HG03066 (cell line): ENCODE measurements at regions not wholly inside any gene's neighbourhood (a gene's known extent, or its start where the extent isn't known, plus 50 kb on each side); places are given as distances from the start of the nearest gene placed in this dataset.

Experiments
- ATAC-seq: cut with Tn5 transposase; IDR thresholded peaks from one replicate; pipeline ENCODE4 v1.9.1; 2021; ENCODE audit warnings: low read depth; ENCODE audit not compliant: unreplicated experiment

- ATAC-seq: no peak
Observed at GRCh38 chr5:163766936-163767670, 261.7 kb downstream of the MAT2B start.

GRCh38 chr5:163770625-163771024, 265.2 kb downstream of the MAT2B start:
- ATAC-seq: no peak

DNA sequence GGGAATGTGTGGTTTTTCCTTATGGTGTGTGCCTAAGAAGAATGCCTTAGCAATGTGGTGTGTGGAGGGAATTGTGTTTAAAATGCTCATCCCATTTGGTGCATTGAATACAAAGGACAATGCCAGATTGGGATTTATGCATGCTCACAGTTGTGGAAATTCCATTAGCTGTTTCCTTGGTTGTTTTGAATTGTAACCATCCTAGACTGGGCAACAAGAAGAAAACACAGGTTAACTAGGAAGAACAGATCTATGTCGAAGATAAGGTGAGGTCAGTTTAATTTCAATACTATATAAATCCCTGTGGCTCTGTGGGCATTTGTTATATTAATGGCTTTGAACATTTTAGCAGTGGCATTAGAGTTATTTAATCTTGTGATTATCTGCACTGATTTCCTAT, 266.8 kb downstream of the MAT2B start:
- ATAC-seq: no peak

DNA sequence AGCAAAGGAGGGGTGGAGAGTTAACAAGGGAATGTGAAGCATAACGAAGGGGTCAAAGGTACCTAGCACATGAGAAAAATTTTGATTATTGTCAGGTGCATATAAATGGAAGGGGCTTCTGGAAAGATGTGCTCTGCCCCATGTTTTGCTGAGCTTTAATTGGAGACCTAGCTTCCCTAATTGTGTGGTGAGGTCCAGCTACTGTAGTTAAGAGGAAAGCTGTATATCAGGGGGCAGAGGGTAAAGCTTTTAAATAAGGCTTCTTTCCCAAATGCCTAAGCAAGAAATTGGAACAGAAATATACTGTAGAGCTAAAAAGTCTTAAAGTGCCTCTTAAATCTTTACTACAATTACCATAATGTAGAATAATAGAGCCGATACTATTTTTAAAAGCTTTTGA, 267.2 kb downstream of the MAT2B start:
- ATAC-seq: no peak

DNA sequence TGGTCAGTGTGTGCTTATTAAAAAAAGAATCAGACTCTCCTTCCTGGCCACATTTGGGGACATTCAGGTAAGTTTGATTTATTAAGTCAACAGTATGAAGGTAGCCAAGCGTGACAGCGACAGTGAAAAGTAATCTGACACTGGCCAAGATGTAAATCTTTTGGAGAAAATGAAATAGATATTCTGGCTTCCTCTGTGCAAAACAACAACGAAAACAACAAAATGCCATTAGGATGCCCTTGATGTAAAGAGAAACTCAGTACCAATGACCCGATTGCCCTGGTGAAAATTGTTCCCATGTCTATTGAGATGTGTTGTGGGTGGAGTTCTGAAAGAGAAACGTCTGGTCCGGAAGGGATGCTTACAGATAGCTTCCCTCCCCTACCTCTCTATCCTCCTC, 267.8 kb downstream of the MAT2B start:
- ATAC-seq: no peak

DNA sequence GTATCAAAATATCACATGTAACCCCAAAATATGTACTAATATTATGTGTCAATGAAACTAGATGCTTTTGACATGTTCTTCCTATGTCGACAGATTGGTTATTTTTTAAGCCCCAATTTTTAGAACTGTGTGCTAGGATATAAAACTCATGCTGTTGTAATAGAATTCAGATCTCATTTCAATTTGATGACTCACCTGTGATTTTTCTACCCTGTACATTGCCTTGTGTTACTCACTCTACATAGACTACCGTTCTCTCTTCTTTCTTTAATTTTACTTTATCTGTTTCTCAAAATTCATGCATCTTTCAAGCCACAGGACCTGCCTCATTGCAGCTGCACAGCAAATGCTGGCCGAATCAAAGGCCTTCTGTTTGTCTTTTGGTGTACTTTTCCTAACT, 284.5 kb downstream of the MAT2B start:
- ATAC-seq: no peak

- ATAC-seq: no peak
Observed at GRCh38 chr5:163790497-163790896, 285.1 kb downstream of the MAT2B start.

DNA sequence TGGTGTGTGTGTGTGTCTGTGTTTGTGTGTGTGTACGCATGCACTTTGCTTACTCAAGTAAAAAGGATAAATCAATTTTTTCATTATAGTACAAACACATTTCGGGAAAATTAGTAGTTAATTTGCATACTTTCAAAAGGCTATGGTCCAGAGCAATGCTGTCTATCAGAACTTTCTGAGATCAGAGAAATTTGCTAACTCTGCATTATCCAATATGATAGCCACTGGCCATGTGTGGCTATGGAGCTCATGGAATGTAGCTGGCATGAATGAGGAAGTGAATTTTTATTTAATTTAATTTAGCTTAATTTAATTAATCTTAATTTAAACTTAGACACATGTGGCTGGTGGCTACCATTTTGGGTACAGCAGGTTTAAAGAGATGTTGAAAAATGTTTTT, 289.6 kb downstream of the MAT2B start:
- no peak for ATAC-seq

DNA sequence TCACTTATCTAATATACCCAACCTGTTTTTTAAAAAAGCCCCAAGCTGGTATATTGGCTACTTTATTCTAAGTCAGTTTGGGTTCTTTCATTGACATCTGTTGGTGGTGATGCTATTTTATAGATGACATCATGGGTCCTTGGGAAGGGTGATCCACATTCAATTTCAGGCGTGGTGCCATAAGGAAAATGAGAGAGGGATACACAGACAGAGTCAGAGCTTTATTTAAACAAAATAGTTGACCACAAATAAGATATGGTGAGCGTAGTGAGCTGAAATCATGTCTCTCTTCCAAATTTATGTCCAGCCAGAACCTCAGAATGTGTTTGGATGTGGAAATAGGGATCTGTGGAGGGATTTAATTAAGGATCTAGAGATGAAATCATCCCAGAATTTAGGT, 302.4 kb downstream of the MAT2B start:
- ATAC-seq: no peak

GRCh38 chr5:163809473-163809872, 304.1 kb downstream of the MAT2B start:
- ATAC-seq: no peak

GRCh38 chr5:163813900-163814299, 308.5 kb downstream of the MAT2B start:
- ATAC-seq: no peak

DNA sequence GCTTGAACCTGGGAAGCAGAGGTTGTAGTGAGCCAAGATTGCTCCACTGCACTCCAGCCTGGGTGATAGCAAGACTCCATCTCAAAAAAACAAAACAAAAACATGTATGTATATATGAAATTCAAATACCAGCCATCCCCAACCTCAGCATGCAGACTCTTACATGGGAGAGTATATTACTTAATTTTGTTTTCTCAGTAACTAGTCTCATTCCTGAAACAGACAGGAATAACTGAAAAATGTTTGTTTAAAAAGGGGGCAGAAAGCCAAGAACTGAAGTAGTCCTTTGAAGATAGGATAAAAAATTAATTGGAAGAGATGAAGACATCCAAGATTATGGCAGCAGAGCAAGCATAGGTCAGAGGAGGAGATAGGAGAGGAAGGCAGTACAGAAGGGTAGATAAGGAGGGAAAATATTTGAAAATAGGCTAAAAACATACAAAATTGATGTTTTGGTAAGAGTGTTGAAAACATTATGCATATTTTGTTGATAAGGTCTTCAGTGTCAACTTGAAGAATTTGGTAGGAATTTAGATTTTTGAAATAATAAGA, 309.9 kb downstream of the MAT2B start:
- ATAC-seq: no peak

GRCh38 chr5:163821142-163821541, 315.7 kb downstream of the MAT2B start:
- ATAC-seq: no peak

DNA sequence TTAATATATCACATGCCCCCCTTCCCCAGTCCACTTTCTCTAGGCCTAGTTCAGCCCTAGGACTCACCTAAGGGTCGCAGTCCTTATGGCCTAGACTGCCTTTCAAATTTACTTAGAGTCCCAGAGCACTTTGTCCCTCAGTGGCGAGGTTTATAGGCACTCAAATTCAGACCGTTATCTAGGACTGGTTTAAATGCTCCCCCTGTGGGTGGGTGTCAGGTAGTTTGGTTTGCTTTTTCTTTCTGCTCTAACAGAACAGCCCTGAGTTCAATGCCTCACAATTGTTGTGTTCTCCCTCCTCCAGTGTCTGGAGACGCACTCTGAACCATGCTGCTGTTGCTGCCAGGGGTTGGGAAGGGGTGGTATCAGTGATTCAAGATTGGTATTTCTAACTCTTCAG, 317.1 kb downstream of the MAT2B start:
- no peak for ATAC-seq

- ATAC-seq: no peak
Observed at GRCh38 chr5:163825661-163826060, 320.2 kb downstream of the MAT2B start.

GRCh38 chr5:163826201-163826600, 320.8 kb downstream of the MAT2B start:
- no peak for ATAC-seq

- ATAC-seq: no peak
Observed at GRCh38 chr5:163832155-163832554, 326.7 kb downstream of the MAT2B start.

DNA sequence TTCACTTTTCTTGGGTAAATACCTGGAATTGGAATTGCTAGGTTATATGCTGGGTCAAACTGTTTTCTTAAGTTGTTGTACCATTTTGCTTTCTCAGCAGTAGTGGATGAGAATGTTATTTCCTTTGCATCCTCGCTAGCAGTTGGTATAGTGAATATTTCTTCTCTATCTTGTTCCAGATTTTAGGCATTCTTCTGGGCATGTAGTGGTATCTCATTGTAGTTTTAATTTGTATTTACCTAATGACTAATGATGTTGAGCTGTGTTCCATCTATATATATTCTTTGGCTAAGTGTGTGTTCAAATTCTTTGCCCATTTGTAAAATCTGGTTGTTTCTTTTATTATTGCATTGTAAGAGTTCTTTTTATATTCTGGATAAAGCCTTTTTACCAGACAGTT, 333.3 kb downstream of the MAT2B start:
- no peak for ATAC-seq

DNA sequence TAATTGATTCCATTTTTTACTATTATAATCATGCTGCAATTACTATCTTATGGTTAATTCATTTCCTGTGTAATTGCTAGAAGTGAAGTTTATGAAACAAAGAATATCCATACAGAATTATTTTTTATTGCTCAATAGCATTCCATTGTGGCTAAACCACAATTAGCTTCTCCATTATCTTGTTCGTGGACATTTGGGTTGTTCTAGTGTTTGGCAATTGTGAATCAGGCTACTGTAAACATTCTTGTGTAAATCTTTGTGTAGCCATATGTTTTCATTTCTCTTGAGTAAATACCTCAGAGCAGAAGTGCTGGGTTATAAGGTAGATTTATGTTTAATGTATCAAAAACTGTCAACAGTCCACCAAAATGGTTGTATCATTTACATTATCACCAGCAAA, 341.1 kb downstream of the MAT2B start:
- no peak for ATAC-seq

- no peak for ATAC-seq
Observed at GRCh38 chr5:163855754-163856153, 350.3 kb downstream of the MAT2B start.

DNA sequence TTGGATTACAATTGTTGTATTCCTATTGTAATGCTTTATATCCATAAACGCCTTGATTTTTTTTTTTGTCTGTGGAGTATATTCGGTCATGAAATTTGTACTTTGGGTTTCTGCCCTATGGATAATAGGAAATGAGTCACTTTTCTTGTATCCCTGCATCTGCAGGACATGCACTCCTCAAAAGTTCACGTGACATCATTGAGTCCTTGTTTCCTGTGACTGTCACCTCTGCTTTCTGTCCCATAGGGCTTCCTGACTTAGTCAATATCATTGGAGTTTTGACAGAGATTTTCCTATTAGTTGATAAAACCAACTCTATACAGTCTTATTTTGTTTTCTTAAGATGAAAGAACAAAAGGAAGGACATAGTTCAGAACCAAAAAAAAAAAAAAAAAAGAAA, 356.3 kb downstream of the MAT2B start:
- no peak for ATAC-seq

- no peak for ATAC-seq
Observed at GRCh38 chr5:163867324-163867723, 361.9 kb downstream of the MAT2B start.

- ATAC-seq: no peak
Observed at GRCh38 chr5:163867738-163868137, 362.3 kb downstream of the MAT2B start.
